ENCODE measurements at regions not wholly inside any gene's neighbourhood (a gene's known extent, or its start where the extent isn't known, plus 50 kb on each side); places are given as distances from the start of the nearest gene placed in this dataset.

- intact Hi-C loops (cut with micrococcal nuclease) = no loop called here
These were observed 102.5 kb upstream of the RGS4 start for GRCh38 chr1:162966613-162967012.

DNA sequence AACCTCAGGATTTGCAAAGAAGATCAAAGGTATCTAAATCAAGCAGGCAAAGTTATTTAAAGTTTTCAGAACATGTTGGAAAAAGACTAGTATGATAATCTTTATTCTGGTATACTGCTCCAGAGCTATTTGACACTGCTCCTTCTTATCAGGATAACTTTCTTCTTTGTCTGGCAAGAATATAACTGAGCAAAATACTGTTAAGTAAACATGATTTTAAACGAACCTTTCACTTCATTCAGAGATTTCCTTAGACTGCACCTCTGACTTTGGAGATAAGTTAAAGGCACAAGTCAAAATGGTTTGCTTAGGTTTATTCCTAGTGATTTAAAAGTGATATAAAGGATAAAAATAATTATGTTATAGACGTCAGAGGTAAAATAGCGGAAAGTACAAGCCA lies 103.9 kb upstream of the CCDC190 start:
- intact Hi-C loops (cut with micrococcal nuclease) = no loop called here

- intact Hi-C loops (cut with micrococcal nuclease) = no loop called here
These were observed 95.9 kb upstream of the CCDC190 start for GRCh38 chr1:162956922-162957321.

- intact Hi-C loops (cut with micrococcal nuclease) = no loop called here
These were observed 93.8 kb upstream of the CCDC190 start for GRCh38 chr1:162954824-162955223.

DNA sequence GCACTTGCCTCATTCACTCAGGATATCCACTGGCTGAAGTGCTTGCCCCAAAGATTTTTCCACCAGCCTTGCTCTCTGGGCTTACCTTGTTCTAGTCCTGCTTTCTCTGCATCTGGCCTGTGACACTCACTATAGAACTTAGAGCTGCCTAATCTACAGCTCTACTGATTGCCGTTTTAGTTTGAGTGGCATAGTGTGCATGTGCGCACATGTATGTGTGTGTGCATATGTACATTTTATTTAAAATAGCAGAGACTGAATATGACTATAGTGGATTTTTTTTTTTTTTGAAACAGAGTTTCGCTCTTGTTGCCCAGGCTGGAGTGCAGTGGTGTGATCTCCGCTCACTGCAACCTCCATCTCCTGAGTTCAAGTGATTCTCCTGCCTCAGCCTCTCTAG lies 92.0 kb upstream of the CCDC190 start:
- intact Hi-C loops (cut with micrococcal nuclease) = no loop called here

DNA sequence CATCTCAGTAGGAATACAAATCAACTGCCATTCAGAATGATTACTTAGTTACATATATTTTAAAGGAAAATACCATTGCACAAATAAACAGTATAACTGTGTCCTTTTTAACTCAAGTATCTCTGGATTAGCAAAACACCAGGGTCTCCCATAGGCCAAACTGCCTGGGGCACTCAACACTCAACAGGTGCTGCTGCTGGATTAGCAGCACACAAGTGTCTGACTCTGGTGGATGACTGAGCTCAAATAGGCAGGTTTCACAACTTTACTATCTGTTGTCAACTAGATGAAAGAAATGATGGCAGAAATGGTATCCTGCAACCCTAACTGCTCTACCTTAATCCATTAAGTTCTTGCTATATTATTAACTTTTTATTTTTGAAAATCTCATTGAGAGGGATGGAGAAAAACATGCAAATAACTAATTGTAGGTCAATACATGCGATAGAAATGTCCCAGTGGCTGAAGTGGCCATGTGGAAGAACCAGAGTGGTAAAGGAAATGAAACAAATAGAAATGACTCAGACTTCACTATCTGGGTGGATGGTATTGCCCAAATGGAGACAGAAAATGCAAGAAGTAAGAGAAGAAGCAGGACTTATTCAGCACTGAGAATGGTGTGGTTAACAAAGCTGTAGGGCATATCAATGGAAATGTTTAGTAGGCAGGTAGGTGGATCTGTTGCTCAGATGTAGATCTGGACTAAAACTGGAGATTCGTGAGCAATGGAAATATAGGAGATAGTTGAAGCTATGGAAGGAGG lies 90.8 kb upstream of the CCDC190 start:
- intact Hi-C loops (cut with micrococcal nuclease) = no loop called here

DNA sequence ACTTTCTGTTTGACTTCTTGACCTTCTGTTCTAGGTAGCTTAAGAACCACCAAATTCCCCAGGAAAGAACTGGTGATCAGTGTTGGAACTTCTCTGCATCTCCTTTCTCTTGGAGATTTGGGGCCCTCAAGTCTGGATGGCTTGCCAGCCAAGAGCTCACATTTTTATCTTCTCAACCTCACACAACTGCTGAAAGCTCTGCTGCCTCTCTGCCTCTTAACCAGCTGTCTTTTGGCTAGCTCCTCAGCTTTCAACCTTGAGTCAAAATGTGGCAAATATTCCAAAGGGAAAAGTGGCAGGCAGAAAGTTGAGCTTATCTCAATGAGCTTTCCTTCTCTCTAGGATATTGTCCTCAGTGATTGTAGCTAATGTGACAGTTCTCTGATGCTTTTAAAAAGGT lies 89.2 kb upstream of the CCDC190 start:
- intact Hi-C loops (cut with micrococcal nuclease) = no loop called here

DNA sequence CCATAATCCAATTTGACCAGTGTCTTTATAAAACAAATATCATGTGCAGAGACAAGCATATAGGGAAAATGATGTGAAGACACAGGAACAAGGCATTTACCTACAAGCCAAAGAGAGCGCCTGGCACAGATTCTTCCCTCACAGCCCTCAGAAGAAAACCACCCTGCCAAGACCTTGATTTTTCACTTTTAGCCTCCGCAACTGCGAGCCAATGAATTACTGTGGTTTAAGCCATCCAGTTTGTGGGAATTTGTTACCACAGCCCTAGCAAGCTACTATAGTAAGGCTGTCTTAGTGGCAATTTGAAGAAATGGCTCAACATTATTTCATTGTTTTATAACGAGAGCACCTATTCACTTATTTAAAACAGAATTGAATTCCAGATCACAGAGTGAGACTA lies 85.7 kb upstream of the CCDC190 start:
- intact Hi-C loops (cut with micrococcal nuclease) = no loop called here

GRCh38 chr1:162944974-162945674 lies 84.1 kb upstream of the CCDC190 start:
- intact Hi-C loops (cut with micrococcal nuclease) = no loop called here

GRCh38 chr1:162943622-162944021 lies 82.6 kb upstream of the CCDC190 start:
- intact Hi-C loops (cut with micrococcal nuclease) = no loop called here

GRCh38 chr1:162942916-162943559 lies 82.1 kb upstream of the CCDC190 start:
- intact Hi-C loops (cut with micrococcal nuclease) = no loop called here

GRCh38 chr1:162941024-162941423 lies 80.0 kb upstream of the CCDC190 start:
- intact Hi-C loops (cut with micrococcal nuclease) = no loop called here

GRCh38 chr1:162939035-162939434 lies 78.1 kb upstream of the CCDC190 start:
- intact Hi-C loops (cut with micrococcal nuclease) = no loop called here

GRCh38 chr1:162937716-162938395 lies 76.9 kb upstream of the CCDC190 start:
- intact Hi-C loops (cut with micrococcal nuclease) = no loop called here

- intact Hi-C loops (cut with micrococcal nuclease) = no loop called here
These were observed 70.1 kb upstream of the CCDC190 start for GRCh38 chr1:162930976-162931560.

- intact Hi-C loops (cut with micrococcal nuclease) = no loop called here
These were observed 69.6 kb upstream of the CCDC190 start for GRCh38 chr1:162930532-162930931.

- intact Hi-C loops (cut with micrococcal nuclease) = no loop called here
These were observed 68.2 kb upstream of the CCDC190 start for GRCh38 chr1:162929177-162929576.

DNA sequence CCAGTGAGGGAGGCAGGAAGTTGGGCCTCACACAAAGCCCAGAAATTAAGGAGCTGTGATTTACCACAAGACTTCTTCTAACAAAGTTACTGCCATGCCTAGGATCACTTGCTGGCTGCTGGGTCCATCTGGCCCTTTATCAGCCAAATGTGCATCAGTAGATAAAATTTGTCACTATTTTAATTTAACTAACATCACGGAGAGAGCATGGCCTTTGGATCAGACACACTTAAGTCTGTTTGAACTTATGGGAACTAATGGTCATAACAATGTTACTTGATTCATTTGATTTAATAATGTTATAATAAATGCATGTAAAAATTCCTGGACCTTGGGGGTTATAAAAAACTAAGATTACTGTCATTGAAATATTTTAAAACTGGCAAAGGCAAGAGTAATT lies 67.2 kb upstream of the CCDC190 start:
- intact Hi-C loops (cut with micrococcal nuclease) = no loop called here

DNA sequence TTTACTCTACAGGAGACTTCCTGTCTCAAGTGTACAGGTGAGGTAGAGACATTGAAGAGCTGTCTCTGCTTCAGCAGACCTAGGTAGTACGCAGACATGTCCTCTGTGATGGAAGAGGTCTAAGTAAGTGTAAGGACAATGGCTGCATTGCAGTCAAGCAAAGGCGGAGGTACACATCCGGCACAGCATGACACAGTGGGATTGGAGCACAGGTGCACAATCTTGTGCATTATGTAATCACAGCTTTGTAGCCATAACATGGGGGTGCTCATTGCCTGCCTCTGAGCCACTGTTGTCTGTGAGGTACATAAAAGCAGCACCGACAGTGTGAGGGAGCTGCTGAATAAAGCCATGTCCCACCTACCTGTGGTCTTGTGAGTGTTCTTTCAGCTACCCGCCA lies 66.4 kb upstream of the CCDC190 start:
- intact Hi-C loops (cut with micrococcal nuclease) = no loop called here

- intact Hi-C loops (cut with micrococcal nuclease) = no loop called here
These were observed 65.9 kb upstream of the CCDC190 start for GRCh38 chr1:162926906-162927305.

- intact Hi-C loops (cut with micrococcal nuclease) = loop anchor here (5.0 kb wide), 1 partner anchor 1123 kb away; no protein-coding TSS in a partner anchor
These were observed 63.2 kb upstream of the CCDC190 start for GRCh38 chr1:162924179-162924578.

Measured in T-helper 1 cell treated with Interleukin-12 subunit alpha and Interleukin-12 subunit beta and Interleukin-4 antibody, amounts not matched to agents 30 ng/mL and 1 ng/mL, for 36 hours (primary cell).